ENCODE measurements at regions not wholly inside any gene's neighbourhood (a gene's known extent, or its start where the extent isn't known, plus 50 kb on each side); places are given as distances from the start of the nearest gene placed in this dataset.
A peak's percentile ranks its signal among the peaks of the same experiment; 100 is the strongest.

GRCh38 chr5:91441082-91441481 is 58.0 kb upstream of the ARRDC3 start:
- DNase-seq, result no peak

GRCh38 chr5:91438871-91439270 is 55.8 kb upstream of the ARRDC3 start:
- DNase-seq, result no peak

- DNase-seq, result no peak
Measured at GRCh38 chr5:91436241-91436640, 53.1 kb upstream of the ARRDC3 start.

GRCh38 chr5:91434348-91434747 is 51.2 kb upstream of the ARRDC3 start:
- peak; percentile 25 for DNase-seq

GRCh38 chr5:91433861-91434260 is 50.7 kb upstream of the ARRDC3 start:
- DNase-seq, result no peak
